GM23338 (cell line): ENCODE measurements at regions not wholly inside any gene's neighbourhood (a gene's known extent, or its start where the extent isn't known, plus 50 kb on each side); places are given as distances from the start of the nearest gene placed in this dataset.
"Not testable (repeated sequence)": the region's sequence is repeated elsewhere in the genome, so short reads cannot be mapped to it uniquely, and the experiment has no call there.

ENCODE experiments used
- CTCF ChIP-seq, 2 experiments: fragments of 200-600 bp in 1 of 2; sonication (generic) in 1 of 2; conservative IDR thresholded peaks; 2 replicates each; pipeline versions ENCODE4 v1.5.1 to v1.6.1; 2016 to 2017; ENCODE audit warnings: antibody characterized with exemption in 2 of 2, low read depth in 2 of 2, mild to moderate bottlenecking in 2 of 2, moderate library complexity in 1 of 2
- ETS1 ChIP-seq: IDR thresholded peaks from 2 replicates; pipeline ENCODE4 v1.6.1; 2016; ENCODE audit warnings: antibody characterized with exemption

GRCh38 chr5:99733146-99733545 lies 802.0 kb upstream of the FAM174A start:
- TF ChIP-seq CTCF (conservative IDR thresholded peaks at IDR 0.05; ENCODE audit: low read depth in 2 of 2); ETS1: not testable (repeated sequence)
